HG03108 (cell line): ENCODE measurements at regions not wholly inside any gene's neighbourhood (a gene's known extent, or its start where the extent isn't known, plus 50 kb on each side); places are given as distances from the start of the nearest gene placed in this dataset.
"Not testable (repeated sequence)": the region's sequence is repeated elsewhere in the genome, so short reads cannot be mapped to it uniquely, and the experiment has no call there.

Experiments
- ATAC-seq: cut with Tn5 transposase; IDR thresholded peaks from one replicate; pipeline ENCODE4 v1.9.1; 2021; ENCODE audit warnings: moderate library complexity; ENCODE audit not compliant: unreplicated experiment

DNA sequence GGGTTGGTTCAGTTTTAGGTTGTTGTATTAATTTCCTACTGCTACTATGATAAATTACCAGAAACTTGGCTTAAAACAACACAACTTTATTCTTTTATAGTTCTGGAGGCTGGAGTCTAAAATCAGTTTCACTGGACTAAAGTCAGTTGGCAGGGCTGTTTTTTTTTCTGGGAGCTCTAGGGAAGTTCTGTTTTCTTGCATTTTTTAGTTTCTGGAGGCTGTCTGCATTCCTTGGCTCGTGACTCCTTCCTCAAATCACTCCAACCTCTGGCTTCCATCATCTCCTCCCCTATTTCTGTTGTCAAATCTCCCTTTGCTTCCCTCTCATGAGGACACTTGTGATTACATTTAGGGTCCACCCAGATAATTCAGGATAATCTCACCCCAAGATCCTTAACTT lies 51.3 kb upstream of the SUB1 start:
- ATAC-seq: no peak

DNA sequence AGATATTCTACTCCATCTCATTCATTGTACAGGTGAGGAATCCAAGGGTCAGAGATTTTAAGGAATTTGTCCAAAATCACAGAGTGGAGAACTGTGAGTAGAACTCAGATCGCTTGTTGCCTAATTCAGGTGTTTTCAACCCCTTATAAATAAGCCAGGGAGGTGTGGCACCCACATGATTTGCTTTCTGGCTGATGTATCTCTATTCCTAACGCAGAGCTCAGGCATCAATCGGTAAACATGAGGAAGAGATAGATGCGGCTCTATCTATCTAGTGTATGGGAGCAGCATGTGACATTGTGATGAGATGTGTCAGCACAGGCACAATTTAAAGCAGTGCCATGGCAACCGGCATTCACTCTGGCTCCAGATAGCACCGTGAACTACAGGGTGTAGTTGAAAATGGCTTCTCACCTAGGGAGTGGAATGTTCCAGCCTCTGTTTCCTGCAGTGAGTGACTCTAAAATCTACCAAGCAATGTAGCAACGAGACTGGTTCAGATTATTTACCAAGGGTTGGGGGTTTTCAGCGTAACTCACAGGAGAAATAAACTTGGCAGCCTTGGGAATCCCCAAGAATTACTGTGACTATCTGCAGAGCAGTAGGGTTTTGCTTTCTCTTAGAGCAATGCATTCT lies 53.4 kb upstream of the SUB1 start:
- ATAC-seq: peak; percentile 52

DNA sequence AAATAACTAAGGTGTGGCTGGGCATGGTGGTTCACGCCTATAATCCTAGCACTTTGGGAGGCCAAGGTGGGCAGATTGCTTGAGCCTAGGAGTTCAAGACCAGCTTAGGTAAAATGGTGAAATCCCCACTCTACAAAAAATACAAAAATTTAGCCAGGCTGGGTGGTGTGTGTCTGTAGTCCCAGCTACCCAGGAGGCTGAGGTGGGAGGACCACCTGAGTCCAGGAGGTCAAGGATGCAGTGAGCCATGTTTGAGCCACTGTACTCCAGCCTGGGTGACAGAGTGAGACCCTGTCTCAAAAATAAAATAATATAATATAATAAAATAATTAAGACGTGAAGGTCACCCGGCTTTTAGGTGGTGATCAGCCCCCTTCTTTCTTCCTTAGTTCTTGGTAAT lies 58.0 kb upstream of the SUB1 start:
- not testable (repeated sequence) for ATAC-seq

DNA sequence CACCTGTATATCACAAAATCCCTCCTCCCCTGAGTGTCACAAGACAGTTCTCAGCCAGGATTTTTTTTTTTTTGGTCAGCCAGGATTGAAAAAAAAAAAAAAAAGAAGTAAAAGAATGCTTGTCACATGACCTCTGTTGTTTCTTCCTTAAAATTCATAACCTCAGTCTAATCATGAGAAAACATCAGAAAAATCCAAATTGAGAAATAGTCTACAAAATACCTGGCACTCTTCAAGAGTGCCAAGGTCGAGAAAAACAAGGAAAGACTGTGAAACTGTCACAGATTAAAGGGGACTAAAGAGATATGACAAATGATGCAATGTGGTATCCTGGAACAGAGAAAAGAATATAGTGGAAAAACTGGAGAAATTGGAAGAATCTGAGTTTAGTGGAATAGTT lies 58.5 kb upstream of the SUB1 start:
- no peak for ATAC-seq

DNA sequence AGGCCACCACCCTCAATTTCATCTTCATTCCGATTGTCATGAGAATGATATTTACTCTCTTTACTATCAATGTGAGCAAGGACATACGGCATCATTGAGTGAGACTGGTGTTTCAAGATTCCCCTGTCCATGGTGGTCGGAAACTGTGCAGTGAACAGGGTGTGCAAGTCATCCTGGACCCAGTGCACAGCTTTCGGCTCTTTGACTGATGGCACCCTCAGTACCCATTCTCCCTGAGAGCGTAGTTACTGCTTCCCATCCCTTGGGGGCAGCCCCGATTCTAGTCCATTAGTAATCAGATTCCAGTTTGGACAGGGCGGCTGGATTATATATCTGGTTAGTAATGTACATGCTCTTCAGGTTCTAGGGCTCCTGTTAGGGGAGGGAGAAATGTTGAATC lies 61.7 kb upstream of the SUB1 start:
- ATAC-seq: no peak

DNA sequence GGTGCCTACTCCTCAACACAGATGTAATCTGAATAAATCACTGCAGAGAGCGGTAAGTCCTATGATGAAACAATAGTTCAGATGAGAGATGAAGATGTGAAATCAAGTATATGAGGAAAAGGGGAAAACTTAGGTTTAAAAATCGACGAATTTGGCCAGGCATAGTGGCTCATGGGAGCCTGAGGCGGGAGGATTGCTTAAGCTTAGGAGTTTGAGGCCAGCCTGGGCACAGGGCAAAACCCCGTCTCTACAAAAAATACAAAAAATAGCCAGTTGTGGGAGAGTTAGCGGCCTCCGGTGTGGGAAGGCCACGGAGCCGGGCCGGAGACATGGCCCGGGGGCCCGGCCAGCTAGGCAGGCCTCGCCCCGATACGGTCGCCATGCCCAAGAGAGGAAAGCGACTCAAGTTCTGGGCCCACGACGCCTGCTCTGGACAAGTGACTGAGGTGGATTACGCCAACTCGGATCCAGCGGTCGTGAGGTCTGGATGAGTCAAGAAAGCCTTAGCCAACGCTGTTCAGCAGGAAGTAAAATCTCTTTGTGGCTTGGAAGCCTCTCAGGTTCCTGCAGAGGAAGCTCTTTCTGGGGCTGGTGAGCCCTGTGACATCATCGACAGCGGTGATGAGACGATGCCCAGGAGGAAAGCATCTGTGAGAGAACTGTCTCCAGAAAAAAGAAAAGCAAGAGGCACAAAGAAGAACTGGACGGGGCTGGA lies 62.8 kb upstream of the SUB1 start:
- ATAC-seq: no peak

DNA sequence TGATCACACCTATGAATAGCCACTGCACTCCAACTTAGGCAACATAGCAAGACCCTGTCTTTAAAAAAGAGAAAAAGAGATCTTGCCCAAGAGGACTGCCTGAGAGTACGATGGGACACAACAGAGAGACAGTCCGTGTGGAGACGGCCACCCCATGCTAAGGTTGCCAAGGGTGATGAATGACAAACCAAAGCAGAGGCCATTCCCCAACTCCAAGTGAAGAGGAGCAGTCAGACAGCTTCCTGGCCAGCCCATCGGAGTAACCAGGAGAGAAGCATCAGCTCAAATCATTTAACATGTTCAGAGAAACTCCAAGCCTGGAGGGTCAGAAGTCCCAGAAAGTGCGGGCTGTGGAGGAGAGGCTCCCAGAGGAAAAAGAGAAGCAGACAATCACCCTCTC lies 63.9 kb upstream of the SUB1 start:
- ATAC-seq: no peak

DNA sequence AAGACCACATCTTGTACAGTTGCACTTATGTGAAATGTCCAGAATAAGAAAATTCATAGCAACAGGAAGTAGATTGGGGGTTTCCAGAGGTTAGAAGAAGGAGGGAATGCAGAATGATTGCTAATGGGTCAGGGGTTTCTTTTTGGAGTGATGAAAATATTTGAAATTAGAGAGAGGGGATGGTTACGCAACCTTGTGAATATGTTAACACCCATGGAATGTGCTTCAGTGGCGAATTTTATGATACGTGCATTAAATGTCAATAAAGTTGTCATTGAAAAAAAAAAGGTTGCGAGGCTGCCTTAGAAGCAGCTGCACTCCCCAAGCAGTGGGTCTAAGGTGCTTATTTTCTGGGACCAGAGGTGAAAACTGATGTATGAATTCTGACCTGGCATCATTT lies 64.4 kb upstream of the SUB1 start:
- ATAC-seq: no peak

DNA sequence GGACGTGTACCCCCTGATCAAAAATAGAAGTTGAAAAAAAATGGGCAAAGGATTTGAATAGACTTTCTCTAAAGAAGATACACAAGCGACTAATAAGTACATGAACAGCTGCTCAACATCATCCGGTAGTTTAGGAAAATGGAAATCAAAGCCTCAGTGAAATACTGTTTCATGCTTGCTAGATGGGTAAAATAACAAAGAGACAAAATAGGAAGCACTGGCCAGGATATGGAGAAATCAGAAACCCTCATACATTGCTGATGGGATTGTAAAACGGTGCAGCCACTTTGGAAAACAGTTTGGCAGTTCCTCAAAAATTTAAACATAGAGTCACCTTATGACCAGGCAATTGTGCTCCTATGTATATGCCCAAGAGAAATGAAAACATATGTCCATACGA lies 65.0 kb upstream of the SUB1 start:
- ATAC-seq: no peak

DNA sequence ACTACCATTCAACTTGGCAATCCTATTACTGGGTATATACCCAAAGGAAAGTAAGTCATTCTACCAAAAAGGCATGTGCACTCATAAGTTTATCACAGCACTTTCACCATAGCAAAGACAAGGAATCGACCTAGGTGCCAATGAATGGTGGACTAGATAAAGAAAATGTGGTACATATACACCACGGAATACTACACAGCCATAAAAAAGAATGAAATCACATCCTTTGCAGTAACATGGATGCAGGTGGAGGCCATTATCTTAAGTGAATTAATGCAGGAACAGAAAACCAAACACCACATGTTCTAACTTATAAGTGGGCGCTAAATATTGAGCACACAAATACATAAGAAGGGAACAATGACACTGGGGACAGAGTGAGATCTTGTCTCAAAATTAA lies 65.8 kb upstream of the SUB1 start:
- ATAC-seq: no peak

DNA sequence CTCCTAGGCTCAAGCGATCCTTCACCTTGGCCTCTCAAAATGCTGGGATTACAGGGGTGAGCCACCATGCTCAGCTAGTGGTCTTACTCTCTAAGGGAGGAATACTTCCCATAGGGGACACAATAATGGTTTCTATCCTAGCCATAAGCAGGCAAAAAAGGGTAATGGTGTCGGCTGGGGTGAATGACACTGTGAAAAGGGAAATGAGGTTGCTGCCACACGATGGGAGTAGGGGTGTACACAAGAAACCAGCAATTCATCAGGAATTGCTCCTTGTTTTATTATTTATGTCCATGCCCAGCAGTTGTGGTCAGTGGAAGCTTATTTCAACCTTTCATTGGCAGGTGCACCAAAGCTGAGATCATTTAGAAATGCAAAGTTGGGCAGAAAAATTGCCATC lies 70.3 kb upstream of the ZFR start:
- no peak for ATAC-seq

DNA sequence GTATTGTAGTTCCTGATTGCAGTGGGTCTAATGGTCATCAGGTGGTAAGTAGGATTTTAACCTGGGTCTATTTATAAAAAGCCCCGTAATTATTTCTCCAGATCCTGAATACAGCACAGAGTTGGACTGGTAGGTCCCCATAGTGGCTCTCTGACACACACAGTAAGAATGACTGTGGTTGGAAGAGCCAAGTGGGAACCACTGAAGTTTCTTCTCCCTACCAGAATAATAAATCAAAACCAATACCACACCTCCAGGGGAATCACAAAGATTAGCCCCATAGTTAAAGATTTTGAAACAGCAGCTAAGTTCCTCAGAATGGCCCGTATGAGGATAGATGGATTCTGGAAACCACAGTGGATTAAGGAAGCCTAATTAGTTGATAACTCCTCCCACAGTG lies 68.4 kb upstream of the ZFR start:
- no peak for ATAC-seq

DNA sequence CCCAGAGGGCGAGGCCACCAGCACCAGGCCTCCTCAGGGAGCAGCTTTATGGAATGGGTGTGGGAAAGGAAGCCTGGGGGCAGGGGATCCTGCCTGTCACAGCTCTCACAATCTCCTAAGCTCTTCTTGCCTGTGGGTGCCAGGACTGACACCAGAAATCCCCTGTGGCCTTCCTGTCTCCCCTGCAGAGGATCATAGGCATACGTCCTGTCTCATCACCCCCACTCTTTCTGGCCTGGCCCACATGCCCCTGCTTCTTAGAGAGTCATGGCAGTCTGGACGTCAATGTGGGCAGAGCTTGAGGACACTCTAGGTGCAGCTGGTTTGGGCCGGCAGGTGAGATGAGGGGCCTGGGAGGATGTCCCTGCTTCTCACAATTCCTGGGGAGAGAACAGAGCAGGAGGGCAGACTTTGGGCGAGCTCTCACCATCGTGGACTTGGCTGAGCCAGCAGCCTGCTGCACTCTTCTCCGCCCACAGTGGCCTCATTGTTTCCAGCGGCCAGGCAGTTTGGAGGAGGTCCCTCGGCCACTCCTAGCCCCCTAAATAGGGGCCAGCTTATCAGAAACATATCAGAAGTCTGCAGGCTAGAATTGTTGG lies 67.3 kb upstream of the ZFR start:
- ATAC-seq: no peak

DNA sequence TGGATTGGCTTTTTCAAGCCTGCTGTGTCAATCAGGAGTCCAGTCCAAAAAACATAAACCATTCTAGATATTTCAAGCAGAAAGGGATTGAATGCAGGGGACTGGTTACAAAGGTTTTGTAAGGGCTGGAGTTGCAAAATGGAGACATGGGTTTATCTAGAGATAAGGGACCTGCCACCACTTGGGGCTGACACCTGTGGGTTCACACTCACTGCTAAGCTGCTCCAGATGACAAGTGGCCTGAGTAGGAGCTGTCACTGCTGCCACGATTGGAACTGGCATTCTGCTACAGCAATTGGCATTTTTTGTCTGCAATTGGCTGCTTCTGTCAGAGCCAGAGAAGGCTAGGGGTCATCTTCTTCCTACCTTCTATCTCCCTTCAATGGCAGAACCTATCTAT lies 66.3 kb upstream of the ZFR start:
- no peak for ATAC-seq

DNA sequence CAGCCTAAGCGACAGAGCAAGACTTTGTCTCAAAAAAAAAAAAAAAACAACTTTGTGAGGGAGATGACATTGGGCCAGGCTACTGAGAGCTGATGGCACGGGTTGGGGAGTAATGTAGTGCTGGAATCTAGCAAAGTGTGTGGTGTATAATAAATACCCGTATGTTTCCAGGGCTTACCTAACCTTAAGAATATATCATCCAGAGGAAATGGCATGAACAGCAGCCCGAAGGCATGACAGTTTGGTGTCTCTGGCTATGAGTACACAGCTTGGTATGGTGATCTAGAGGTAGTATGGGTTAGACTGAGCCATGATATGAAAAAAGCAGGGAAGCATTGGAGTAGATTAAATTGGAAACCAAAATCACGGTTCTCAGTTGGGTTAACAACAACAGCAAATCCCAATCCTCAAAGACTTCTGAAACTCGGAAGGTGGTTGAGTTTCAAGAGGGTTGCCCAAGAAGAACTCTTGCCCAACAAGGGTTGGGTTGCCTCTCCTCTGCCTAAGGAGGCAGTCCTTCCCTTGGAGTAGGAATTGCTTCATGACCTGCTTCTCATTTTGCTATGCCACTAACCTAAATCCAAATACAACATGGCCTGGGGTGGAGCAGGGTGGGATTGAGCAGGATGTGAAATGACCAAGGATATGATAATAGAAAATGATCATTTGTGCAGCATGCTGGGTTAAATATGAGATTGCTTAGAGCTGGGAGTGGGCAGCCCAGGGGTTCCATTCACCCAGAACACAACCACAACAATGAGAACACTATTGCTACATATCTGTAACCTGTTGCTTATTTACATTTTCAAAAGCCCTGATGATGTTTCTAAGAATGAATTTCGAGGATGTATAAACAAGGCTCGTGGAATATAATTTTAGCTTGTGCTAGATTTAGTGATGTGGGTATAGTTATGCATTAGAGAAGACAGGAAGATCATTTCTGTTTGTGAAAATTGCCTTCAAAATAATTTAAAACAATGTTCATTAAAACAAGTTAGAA lies 64.6 kb upstream of the ZFR start:
- no peak for ATAC-seq

DNA sequence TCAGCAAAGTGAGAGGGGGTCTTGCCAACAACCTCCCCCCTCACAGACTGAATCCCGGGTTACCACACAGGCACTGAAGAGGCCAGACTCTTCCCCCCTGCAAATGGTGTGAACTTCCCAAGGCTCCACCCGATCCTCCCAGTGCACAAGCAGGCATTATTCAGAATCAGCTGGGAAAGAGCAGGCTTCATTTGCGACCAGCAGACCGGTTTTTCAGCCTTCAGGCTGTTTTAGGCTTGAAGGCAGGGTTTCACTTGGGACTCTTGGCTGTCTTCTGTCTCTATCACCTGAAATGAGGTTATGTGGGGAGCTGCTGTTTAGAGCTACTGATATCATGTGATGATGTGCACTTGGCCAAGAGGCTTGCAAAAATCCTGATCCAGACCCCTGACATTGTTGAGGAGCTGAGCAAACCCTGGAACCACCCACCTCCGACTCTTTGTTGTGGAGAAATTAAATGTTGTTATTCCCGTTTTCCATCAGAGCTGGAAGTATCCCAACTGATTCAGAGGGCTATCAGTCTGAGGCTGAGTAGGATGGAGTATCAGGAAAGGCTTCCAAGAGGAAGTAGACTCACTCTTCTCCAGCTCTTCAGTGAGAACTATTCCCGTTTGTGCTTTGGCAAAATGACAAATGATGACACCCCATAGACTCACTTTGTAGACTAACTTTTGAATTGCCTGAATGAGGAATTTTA lies 63.3 kb upstream of the ZFR start:
- ATAC-seq: no peak

DNA sequence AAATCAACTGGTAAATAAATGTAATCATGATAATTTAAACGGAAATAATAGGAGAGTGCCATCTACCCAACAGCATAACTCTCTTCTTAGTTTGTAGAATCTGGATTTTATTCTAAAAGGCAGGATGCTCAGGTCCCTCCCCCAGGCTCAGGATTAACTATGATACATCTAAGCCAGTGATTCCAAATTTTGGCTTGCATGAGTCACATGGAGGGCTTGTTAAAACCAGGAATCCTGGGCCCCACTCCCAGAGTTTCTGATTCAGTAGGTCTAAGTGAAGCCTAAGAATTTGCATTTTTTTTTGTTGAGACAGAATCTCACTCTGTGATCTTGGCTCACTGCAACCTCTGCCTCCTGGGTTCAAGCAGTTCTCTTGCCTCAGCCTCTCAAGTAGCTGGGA lies 62.3 kb upstream of the ZFR start:
- no peak for ATAC-seq

DNA sequence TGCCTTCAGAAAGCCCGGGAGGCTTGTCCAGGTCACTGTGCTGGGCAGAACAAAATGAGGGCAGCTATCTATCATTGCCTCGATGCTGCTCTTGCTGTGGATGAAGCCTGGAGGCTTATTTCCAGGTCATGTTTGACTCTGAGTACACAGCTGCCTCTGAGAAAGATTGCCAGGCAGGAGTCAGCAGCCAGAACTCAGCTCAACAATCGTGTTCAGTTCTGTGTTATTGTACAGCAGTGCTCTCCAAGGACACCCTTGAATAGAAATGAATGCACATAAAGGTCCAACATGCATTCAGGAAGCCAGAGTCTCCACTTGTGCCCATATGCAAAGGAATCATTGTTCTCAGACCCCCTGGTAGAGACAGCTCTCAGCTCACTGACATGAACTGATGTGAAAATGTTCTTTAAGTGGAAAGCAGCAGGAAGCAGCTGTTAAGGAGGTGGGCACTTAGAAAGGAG lies 61.7 kb upstream of the ZFR start:
- no peak for ATAC-seq

DNA sequence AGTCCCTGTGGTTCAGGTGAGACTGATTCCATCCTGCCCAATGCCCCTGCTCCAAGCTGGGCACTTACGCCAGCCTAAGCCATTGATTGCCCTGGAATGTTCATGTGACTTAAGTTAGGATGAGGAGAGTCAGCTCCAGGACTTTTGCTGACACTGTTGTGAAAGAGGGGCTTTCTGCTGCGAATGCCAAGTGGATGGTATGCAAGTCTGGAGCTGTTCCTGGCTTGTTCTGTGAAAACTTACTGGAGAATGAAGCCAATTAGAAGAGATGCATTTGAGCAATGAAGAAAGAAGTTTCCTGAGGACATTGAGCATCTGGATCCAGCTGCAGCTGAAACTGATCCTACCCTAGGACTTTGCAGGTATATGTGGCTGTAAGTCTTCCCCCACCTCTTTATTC lies 61.2 kb upstream of the ZFR start:
- no peak for ATAC-seq

DNA sequence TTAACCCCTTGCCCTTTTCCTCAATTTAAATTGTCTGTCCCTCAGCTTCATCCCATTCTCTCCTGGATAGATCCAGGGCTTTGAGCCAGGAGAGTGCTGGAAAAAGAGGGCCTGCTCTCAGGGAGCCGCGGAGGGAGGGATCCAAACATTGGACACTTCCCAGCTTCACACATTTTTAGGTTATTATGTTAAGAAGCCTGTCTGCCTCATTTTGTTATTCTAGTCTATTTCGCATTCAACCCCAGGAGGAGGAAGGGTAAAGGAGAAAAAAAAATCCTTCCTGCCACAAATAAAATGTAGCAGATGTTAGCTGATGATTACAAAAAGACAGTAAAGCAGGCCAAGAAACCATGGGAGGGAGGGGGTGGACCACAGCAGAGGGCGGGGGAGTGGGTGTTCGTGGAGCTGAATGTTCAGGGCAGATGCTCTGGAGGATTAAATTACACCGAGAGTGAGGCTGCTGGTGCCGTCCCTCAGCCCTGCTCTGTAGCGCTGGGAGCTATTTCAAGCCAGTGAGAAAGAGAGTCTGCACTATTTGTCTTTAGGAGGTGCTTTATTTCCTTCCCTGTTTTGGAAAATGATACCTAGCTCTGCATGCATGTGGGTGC lies 60.6 kb upstream of the ZFR start:
- no peak for ATAC-seq
